Rectal smooth muscle tissue (tissue), 1 donor: ENCODE measurements at regions not wholly inside any gene's neighbourhood (a gene's known extent, or its start where the extent isn't known, plus 50 kb on each side); places are given as distances from the start of the nearest gene placed in this dataset.

Experiments
- H3K27ac ChIP-seq: one replicate; pipeline ENCODE4 v1.7.0; 2013; ENCODE audit warnings: low read depth, low read length, inconsistent platforms
- H3K27me3 ChIP-seq: one replicate; pipeline ENCODE4 v1.7.0; 2013; ENCODE audit warnings: low read length; ENCODE audit not compliant: control insufficient read depth, insufficient read depth
- H3K36me3 ChIP-seq: one replicate; pipeline ENCODE4 v1.7.0; 2013; ENCODE audit warnings: low read length; ENCODE audit not compliant: control insufficient read depth, insufficient read depth
- H3K4me1 ChIP-seq: one replicate; pipeline ENCODE4 v1.7.0; 2013; ENCODE audit warnings: low read length; ENCODE audit not compliant: control insufficient read depth, insufficient read depth
- H3K4me3 ChIP-seq: one replicate; pipeline ENCODE4 v1.7.0; 2013; ENCODE audit warnings: low read length
- H3K9ac ChIP-seq: one replicate; pipeline ENCODE4 v1.7.0; 2013; ENCODE audit warnings: low read length

DNA sequence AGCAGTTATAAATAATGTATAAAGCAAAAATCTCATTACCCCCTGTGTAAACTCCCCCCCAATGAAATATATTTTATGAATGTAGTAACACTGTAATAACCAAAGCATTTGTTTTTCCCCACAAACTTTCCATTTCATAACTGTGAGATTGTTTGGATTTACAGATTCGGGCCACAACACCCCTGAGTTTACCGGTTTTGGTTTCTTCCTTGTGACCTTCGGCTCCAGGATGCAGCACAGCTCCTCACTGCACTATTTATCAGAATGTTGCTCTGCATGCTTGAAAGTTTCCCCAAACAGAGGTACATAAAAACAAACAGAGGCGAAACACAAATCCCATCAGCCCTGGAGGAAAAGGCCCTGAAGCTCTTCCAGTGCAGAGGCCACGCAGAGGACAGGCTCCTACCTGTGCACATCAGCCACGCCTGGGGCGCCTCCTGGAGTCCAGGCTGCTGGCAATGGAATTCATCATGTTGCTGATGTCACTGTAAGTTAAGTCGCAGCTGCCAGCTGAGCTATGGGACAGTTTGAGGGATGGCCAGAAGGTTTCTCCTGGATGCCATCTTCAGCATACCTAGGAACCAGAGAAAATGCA lies 122.0 kb downstream of the LMO4 start:
- Histone ChIP-seq H3K4me3 (no peak overlapping the region), H3K27ac (no peak overlapping the region), H3K27me3 (no peaks in the 10 kb centered on the region), H3K36me3 (no peaks in the 10 kb centered on the region), H3K4me1 (peaks cover 2% of the 10 kb centered on the region), H3K9ac (no peak overlapping the region)

DNA sequence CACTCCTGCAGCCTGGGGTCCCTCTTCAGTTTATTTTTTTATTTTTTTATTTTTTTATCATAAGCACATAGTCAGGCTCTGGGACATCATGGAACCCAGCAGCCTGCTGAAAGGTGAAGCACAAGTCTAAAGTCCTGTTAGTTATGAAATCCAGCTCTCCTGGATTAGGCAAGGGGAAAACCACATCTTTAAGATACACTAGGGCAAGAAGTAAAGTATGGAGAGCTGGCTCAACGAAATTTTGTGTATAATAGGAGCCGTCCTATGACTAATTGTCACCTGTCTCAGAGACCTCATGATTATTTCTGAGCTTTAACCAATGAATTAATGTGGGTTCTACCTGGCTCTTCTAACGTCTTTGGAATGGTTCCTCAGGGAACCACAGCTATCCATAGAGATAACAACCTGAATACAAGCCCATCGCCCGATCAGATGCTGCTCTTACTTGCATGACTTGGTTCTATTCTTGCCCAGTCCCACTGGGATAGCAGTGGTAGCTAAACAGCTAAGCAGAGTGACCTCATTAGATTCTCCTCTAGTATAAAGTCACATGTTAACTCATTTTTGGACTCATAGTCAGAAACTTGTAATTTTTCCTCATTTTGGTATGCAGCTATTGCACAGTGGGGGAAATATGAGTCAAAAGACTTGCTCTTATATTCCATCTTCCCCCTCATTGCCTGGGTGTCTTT lies 122.7 kb downstream of the LMO4 start:
- H3K9ac ChIP-seq: no peak overlapping the region

DNA sequence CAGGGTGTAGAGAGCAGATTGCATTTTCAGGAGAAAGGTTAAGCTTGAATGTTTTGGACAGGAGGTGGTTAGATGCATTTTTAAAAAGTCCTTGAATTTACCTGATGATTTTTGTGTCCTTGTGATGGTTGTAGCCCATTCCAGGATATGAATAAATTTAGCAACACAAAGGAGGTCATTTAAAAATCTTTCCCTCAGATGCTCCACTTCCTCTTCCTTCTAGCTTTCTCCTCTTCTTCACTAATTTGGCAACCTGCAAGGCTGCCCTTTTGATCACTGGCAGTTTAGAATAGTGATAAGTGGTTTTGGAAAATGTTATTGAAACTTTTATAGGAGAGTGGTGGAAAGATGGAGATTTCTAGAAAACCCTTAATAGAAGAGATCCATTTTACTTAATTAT lies 124.0 kb downstream of the LMO4 start:
- Histone ChIP-seq H3K9ac (no peak overlapping the region), H3K4me1 (peaks cover 2% of the 10 kb centered on the region), H3K27me3 (no peaks in the 10 kb centered on the region), H3K36me3 (no peaks in the 10 kb centered on the region), H3K4me3 (no peak overlapping the region), H3K27ac (no peak overlapping the region)

More for the DNA sequence above, 122.7 kb downstream of the LMO4 start:
- Histone ChIP-seq H3K4me1 (peaks cover 2% of the 10 kb centered on the region), H3K36me3 (no peaks in the 10 kb centered on the region), H3K27ac (no peak overlapping the region), H3K27me3 (no peaks in the 10 kb centered on the region), H3K4me3 (no peak overlapping the region)

GRCh38 chr1:87457408-87457807 lies 128.7 kb downstream of the LMO4 start:
- no peaks in the 10 kb centered on the region for H3K36me3 ChIP-seq
- H3K4me3 ChIP-seq: no peak overlapping the region
- H3K27ac ChIP-seq: no peak overlapping the region
- no peaks in the 10 kb centered on the region for H3K4me1 ChIP-seq
- H3K27me3 ChIP-seq: no peaks in the 10 kb centered on the region
- no peak overlapping the region for H3K9ac ChIP-seq

DNA sequence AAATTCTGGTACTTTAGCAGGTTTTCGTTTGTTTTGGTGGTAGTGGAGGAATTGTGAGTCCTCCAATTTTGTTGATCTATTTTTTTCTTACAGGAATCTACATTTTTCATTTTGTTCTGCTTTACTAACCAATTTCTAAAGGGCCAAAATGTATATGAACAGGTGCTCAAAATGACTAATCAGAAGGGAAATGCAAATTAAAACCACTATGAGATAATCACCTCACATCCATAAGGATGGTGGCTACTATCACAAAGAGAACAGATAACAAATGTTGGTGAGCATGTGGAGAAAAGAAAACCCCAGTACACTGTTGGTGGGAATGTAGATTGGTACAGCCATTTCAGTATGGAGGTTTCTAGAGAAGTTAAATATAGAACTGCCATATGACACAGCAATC lies 134.2 kb downstream of the LMO4 start:
- no peak overlapping the region for H3K27ac ChIP-seq
- H3K4me1 ChIP-seq: no peaks in the 10 kb centered on the region
- no peaks in the 10 kb centered on the region for H3K27me3 ChIP-seq
- no peak overlapping the region for H3K4me3 ChIP-seq
- H3K9ac ChIP-seq: no peak overlapping the region
- H3K36me3 ChIP-seq: no peaks in the 10 kb centered on the region

DNA sequence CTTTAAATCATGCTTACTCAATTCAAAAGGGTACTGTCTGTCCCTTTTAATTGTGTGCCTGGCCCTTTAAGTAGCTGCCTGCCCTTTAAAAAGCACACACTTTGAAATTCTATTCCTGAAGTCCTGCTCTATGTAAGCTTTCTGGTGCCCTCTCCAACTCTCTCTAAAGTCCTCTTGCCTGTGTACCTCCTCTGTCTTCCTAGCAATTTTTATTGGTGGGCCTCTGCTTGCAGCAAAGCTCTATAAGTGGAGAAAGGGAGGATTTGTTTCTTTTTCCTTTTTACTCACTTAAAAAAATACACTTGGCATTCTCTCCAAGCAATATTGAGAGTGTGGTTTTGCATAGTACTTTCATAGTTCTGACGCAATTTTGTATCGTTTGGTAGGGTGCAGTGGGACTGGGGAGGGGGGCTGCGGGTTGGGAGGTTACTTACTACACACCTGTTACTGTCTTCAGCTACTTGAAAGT lies 135.4 kb downstream of the LMO4 start:
- H3K27ac ChIP-seq: no peak overlapping the region
- no peak overlapping the region for H3K9ac ChIP-seq
- H3K4me1 ChIP-seq: no peaks in the 10 kb centered on the region
- H3K4me3 ChIP-seq: no peak overlapping the region
- H3K36me3 ChIP-seq: no peaks in the 10 kb centered on the region
- H3K27me3 ChIP-seq: no peaks in the 10 kb centered on the region

- Histone ChIP-seq H3K27me3 (no peaks in the 10 kb centered on the region), H3K4me3 (no peak overlapping the region)
Observed at GRCh38 chr1:87466621-87467020, 137.9 kb downstream of the LMO4 start.

DNA sequence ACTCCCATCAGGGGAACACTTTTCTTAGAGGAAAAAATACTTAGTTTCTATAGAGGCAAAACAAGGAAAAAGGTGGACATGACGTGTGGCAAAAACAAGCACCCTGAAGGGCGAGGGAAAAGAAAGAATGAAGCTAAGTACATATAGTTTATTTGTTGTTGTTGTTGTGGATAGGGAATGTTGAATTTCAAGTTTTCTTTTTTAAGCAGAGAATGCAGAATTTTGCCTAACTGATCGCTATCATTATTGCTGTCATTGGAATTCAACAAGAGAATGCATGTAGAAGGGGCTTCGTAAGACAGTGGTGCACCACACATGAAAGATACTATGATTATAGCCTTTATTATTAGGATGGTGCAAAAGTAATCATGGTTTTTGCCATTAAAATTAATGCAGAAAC lies 144.0 kb downstream of the LMO4 start:
- no peaks in the 10 kb centered on the region for H3K4me1 ChIP-seq
- no peaks in the 10 kb centered on the region for H3K36me3 ChIP-seq
- H3K27ac ChIP-seq: no peak overlapping the region
- no peak overlapping the region for H3K9ac ChIP-seq
- H3K27me3 ChIP-seq: no peaks in the 10 kb centered on the region
- H3K4me3 ChIP-seq: no peak overlapping the region

More at GRCh38 chr1:87466621-87467020, 137.9 kb downstream of the LMO4 start:
- no peak overlapping the region for H3K9ac ChIP-seq
- no peaks in the 10 kb centered on the region for H3K36me3 ChIP-seq
- no peak overlapping the region for H3K27ac ChIP-seq
- H3K4me1 ChIP-seq: no peaks in the 10 kb centered on the region

- Histone ChIP-seq H3K27ac (no peak overlapping the region), H3K27me3 (no peaks in the 10 kb centered on the region), H3K9ac (no peak overlapping the region), H3K4me3 (no peak overlapping the region), H3K4me1 (no peaks in the 10 kb centered on the region), H3K36me3 (no peaks in the 10 kb centered on the region)
Observed at GRCh38 chr1:87473203-87473661, 144.6 kb downstream of the LMO4 start.

GRCh38 chr1:87474098-87474497 lies 145.4 kb downstream of the LMO4 start:
- Histone ChIP-seq H3K4me1 (no peaks in the 10 kb centered on the region), H3K27me3 (no peaks in the 10 kb centered on the region), H3K9ac (no peak overlapping the region), H3K4me3 (no peak overlapping the region), H3K36me3 (no peaks in the 10 kb centered on the region), H3K27ac (no peak overlapping the region)

DNA sequence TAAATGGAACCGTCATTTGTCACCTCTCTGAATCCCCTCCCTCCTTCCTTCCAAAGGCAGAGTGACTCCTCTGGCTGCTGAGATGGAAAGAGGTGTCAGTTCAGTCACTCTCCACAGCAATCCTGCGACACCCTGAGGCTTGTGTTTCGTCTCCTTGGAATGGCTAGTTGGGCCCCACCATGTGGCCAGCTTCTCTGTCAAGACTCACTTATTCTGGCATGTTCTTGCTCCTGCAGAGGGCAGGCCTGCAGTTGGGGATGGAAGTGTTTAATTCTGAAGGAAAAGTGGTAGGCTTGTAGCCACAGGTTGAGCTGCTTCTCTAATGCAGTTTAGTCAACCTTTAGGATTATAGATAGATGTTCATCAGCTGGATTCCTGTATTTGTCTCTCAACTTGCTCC lies 149.6 kb downstream of the LMO4 start:
- H3K36me3 ChIP-seq: no peaks in the 10 kb centered on the region
- no peak overlapping the region for H3K27ac ChIP-seq
- no peaks in the 10 kb centered on the region for H3K4me1 ChIP-seq
- H3K27me3 ChIP-seq: no peaks in the 10 kb centered on the region
- H3K9ac ChIP-seq: no peak overlapping the region
- no peak overlapping the region for H3K4me3 ChIP-seq

- Histone ChIP-seq H3K4me3 (no peak overlapping the region), H3K9ac (no peak overlapping the region), H3K27me3 (no peaks in the 10 kb centered on the region), H3K36me3 (no peaks in the 10 kb centered on the region), H3K4me1 (no peaks in the 10 kb centered on the region), H3K27ac (no peak overlapping the region)
Observed at GRCh38 chr1:87495147-87495546, 166.5 kb downstream of the LMO4 start.

DNA sequence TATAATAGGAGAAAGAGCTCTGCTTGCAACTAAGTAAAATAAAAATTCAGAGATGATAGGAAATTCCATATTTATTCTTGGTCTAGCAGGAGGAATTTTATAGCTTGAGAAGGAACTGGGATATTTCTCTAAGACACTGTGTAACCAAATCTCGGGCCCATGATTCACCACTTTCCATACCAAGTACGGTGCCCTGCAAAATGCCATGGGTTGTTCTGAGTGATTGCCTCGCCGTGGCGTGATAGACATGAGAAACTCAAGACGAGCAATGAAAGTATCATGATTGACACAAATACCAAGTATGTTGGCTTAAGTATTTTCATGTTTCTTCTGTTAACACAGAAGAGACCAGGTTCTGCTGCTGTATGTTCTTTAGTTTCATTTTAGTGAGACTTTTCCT lies 167.2 kb downstream of the LMO4 start:
- H3K36me3 ChIP-seq: no peaks in the 10 kb centered on the region
- no peak overlapping the region for H3K4me3 ChIP-seq
- no peak overlapping the region for H3K9ac ChIP-seq
- peak overlapping the region; percentile 10 for H3K27ac ChIP-seq
- no peaks in the 10 kb centered on the region for H3K27me3 ChIP-seq
- no peaks in the 10 kb centered on the region for H3K4me1 ChIP-seq
